Neural progenitor cell (in vitro differentiated cells): ENCODE measurements at regions not wholly inside any gene's neighbourhood (a gene's known extent, or its start where the extent isn't known, plus 50 kb on each side); places are given as distances from the start of the nearest gene placed in this dataset.

Source experiments
- DNase-seq: peaks from one replicate; pipeline ENCODE4 v3.0.0-alpha.2; 2016; ENCODE audit warnings: low spot score
- H2AFZ ChIP-seq: fragments of 200-600 bp; sonication (generic); replicated peaks from 2 replicates; pipeline ENCODE4 v1.6.1; 2016; ENCODE audit warnings: antibody characterized with exemption
- H3F3A ChIP-seq: fragments of 200-600 bp; sonication (generic); 2 replicates; pipeline ENCODE4 v1.6.1; 2016; ENCODE audit warnings: antibody characterized with exemption, low read depth
- H3K27ac ChIP-seq: fragments of 200-600 bp; sonication (generic); 2 replicates; pipeline ENCODE4 v1.5.1; 2016; ENCODE audit warnings: mild to moderate bottlenecking
- H3K27me3 ChIP-seq: fragments of 200-600 bp; sonication (generic); 2 replicates; pipeline ENCODE4 v1.6.1; 2016; ENCODE audit warnings: mild to moderate bottlenecking, moderate library complexity
- H3K36me3 ChIP-seq: fragments of 200-600 bp; sonication (generic); 2 replicates; pipeline ENCODE4 v1.5.1; 2016
- H3K4me1 ChIP-seq: fragments of 200-600 bp; sonication (generic); 2 replicates; pipeline ENCODE4 v1.6.1; 2016; ENCODE audit warnings: mixed run types
- H3K4me2 ChIP-seq: fragments of 200-600 bp; sonication (generic); 2 replicates; pipeline ENCODE4 v1.6.1; 2016
- H3K4me3 ChIP-seq: fragments of 200-600 bp; sonication (generic); 2 replicates; pipeline ENCODE4 v1.5.1; 2016
- H3K79me2 ChIP-seq: fragments of 200-600 bp; sonication (generic); 2 replicates; pipeline ENCODE4 v1.6.1; 2016; ENCODE audit warnings: low read depth
- H3K9ac ChIP-seq: fragments of 200-600 bp; sonication (generic); 2 replicates; pipeline ENCODE4 v1.6.1; 2016
- H3K9me3 ChIP-seq: fragments of 200-600 bp; sonication (generic); 2 replicates; pipeline ENCODE4 v1.5.1; 2016; ENCODE audit warnings: low read depth
- H4K20me1 ChIP-seq: fragments of 200-600 bp; sonication (generic); 2 replicates; pipeline ENCODE4 v1.6.1; 2016; ENCODE audit warnings: low read depth
- H3K27ac Mint-ChIP-seq: 3 replicates; pipeline ENCODE4 v1.8.0; 2021; ENCODE audit warnings: mixed read lengths
- H3K27me3 Mint-ChIP-seq: 2 replicates; pipeline ENCODE4 v1.8.0; 2022; ENCODE audit warnings: low read depth, mild to moderate bottlenecking, inconsistent platforms, moderate library complexity, mixed read lengths; ENCODE audit not compliant: insufficient read depth
- H3K36me3 Mint-ChIP-seq: 3 replicates; pipeline ENCODE4 v1.8.0; 2021; ENCODE audit warnings: mixed read lengths
- H3K4me1 Mint-ChIP-seq: 3 replicates; pipeline ENCODE4 v1.8.0; 2021; ENCODE audit warnings: mixed read lengths
- H3K4me3 Mint-ChIP-seq: 3 replicates; pipeline ENCODE4 v1.8.0; 2021; ENCODE audit warnings: mild to moderate bottlenecking, moderate library complexity, mixed read lengths
- H3K9me3 Mint-ChIP-seq: 3 replicates; pipeline ENCODE4 v1.8.0; 2020; ENCODE audit warnings: mixed read lengths
- EZH2 ChIP-seq: fragments of 200-600 bp; sonication (generic); IDR thresholded peaks from 2 replicates; pipeline ENCODE4 v1.6.1; 2017; ENCODE audit warnings: antibody characterized with exemption, mild to moderate bottlenecking, moderate library complexity
- EZH2phosphoT487 ChIP-seq: fragments of 200-600 bp; sonication (generic); IDR thresholded peaks from 2 replicates; pipeline ENCODE4 v1.6.1; 2017; ENCODE audit warnings: antibody characterized with exemption
- TF ChIP-seq, protein P1 (sequence below): fragments of 200-600 bp; sonication (generic); IDR thresholded peaks from 2 replicates; pipeline ENCODE4 v1.5.1; 2017; ENCODE audit warnings: antibody characterized with exemption, mild to moderate bottlenecking

DNA sequence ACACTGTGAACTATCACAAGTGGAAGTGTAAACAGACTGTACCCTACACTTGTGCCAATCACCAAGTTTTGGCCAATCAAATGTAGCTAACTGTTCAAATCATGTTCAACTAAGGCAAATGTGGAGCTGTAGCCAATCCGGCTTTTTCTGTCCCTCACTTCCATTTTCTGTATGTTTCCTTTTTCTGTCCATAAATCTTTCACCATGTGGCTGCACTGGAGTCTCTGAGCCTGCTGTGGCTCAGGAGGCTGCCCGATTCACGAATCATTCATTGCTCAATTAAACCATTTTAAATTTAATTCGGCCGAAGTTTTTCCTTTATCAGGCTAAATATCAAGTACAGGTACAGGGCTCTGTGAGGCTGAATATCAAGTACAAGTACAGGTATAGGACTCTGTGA lies 216.5 kb downstream of the RFC3 start:
- H3K4me3 Mint-ChIP-seq = no peak overlapping the region
- H3K27me3 Mint-ChIP-seq = peaks cover 2% of the 10 kb centered on the region
- no peak for DNase-seq
- H3K9ac ChIP-seq = no peak overlapping the region
- H3K4me3 ChIP-seq = no peak overlapping the region
- H3K4me1 Mint-ChIP-seq = peaks cover 8% of the 10 kb centered on the region
- H3K4me1 ChIP-seq = peaks cover 7% of the 10 kb centered on the region
- no peak overlapping the region for H3K27ac ChIP-seq
- TF ChIP-seq EZH2phosphoT487 (no peak), EZH2 (no peak)
- TF ChIP-seq, protein P1, sequence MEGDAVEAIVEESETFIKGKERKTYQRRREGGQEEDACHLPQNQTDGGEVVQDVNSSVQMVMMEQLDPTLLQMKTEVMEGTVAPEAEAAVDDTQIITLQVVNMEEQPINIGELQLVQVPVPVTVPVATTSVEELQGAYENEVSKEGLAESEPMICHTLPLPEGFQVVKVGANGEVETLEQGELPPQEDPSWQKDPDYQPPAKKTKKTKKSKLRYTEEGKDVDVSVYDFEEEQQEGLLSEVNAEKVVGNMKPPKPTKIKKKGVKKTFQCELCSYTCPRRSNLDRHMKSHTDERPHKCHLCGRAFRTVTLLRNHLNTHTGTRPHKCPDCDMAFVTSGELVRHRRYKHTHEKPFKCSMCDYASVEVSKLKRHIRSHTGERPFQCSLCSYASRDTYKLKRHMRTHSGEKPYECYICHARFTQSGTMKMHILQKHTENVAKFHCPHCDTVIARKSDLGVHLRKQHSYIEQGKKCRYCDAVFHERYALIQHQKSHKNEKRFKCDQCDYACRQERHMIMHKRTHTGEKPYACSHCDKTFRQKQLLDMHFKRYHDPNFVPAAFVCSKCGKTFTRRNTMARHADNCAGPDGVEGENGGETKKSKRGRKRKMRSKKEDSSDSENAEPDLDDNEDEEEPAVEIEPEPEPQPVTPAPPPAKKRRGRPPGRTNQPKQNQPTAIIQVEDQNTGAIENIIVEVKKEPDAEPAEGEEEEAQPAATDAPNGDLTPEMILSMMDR = no peak
- peaks cover 10% of the 10 kb centered on the region for H3K36me3 Mint-ChIP-seq
- no peaks in the 10 kb centered on the region for H3K27me3 ChIP-seq
- H3K36me3 ChIP-seq = no peaks in the 10 kb centered on the region
- H2AFZ ChIP-seq = no peak overlapping the region
- peaks cover 14% of the 10 kb centered on the region for H3K9me3 Mint-ChIP-seq
- H3K4me2 ChIP-seq = no peak overlapping the region
- no peaks in the 10 kb centered on the region for H3K79me2 ChIP-seq
- H3K9me3 ChIP-seq = no peaks in the 10 kb centered on the region
- H3F3A ChIP-seq = no peaks in the 10 kb centered on the region
- no peak overlapping the region for H3K27ac Mint-ChIP-seq
- H4K20me1 ChIP-seq = no peaks in the 10 kb centered on the region

DNA sequence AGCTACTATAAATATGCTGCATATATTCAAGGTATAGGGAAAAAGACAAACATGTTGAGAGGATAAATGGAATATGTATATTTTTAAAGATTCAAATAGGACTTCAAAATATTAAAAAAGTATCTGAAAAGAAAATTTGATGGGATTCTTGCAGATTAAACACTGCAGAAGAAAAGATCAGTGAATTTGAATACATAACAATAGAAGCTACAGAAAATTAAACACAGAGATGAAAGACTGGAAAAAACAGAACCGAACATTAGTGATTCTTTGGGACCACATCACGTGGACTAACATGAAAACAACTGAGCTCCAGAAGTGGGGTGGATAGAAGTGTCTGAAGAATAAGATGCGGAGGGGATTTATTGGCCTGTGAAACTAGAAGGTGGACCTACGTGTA lies 217.2 kb downstream of the RFC3 start:
- H3K4me3 Mint-ChIP-seq = no peak overlapping the region
- no peak overlapping the region for H3K4me3 ChIP-seq
- no peak overlapping the region for H3K9ac ChIP-seq
- H3F3A ChIP-seq = no peaks in the 10 kb centered on the region
- peaks cover 14% of the 10 kb centered on the region for H3K9me3 Mint-ChIP-seq
- no peaks in the 10 kb centered on the region for H4K20me1 ChIP-seq
- no peak for DNase-seq
- H3K27ac ChIP-seq = no peak overlapping the region
- H3K79me2 ChIP-seq = no peaks in the 10 kb centered on the region
- H3K27ac Mint-ChIP-seq = no peak overlapping the region
- peaks cover 7% of the 10 kb centered on the region for H3K4me1 ChIP-seq
- no peak overlapping the region for H2AFZ ChIP-seq
- peaks cover 2% of the 10 kb centered on the region for H3K27me3 Mint-ChIP-seq
- TF ChIP-seq EZH2 (no peak), EZH2phosphoT487 (no peak)
- TF ChIP-seq, protein P1 = no peak
- no peaks in the 10 kb centered on the region for H3K27me3 ChIP-seq
- H3K9me3 ChIP-seq = no peaks in the 10 kb centered on the region
- peaks cover 10% of the 10 kb centered on the region for H3K36me3 Mint-ChIP-seq
- peaks cover 8% of the 10 kb centered on the region for H3K4me1 Mint-ChIP-seq
- H3K36me3 ChIP-seq = no peaks in the 10 kb centered on the region
- no peak overlapping the region for H3K4me2 ChIP-seq

DNA sequence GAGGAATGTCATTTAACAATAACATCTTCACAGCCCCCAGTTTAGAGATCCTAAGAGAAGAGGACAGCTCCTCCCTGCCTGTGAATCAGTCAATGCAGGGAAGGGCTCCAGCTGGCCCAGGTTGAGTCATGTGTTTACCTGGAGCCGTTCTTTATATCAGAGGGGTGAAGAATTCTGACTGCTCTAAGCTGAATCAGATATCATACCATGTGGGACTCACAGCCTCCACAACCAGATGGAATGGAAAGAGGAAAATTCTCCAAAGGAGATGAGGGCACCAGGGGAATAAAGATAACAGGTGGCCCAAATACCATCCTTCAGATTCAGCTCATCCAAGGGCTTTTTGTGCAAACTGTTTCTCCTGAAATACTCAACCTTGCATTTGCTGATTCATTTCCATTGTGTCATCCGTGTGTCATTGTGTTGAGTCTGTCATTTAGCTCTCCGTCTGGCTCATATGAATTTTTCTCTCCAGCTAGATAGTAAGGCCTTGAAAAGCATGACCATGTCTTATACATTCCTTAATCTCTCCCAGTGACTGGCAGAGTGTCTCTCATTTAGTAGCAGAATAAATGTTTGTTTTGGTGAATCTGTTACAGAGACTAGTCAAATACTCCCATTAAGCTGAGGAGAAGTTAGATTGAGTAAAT lies 217.9 kb downstream of the RFC3 start:
- H4K20me1 ChIP-seq = no peaks in the 10 kb centered on the region
- no peaks in the 10 kb centered on the region for H3K36me3 ChIP-seq
- no peak for DNase-seq
- H3K9me3 ChIP-seq = no peaks in the 10 kb centered on the region
- H3K4me1 ChIP-seq = peaks cover 7% of the 10 kb centered on the region
- H3F3A ChIP-seq = no peaks in the 10 kb centered on the region
- H3K79me2 ChIP-seq = no peaks in the 10 kb centered on the region
- TF ChIP-seq, protein P1 = no peak
- TF ChIP-seq EZH2 (no peak), EZH2phosphoT487 (no peak)
- H3K4me2 ChIP-seq = no peak overlapping the region
- H2AFZ ChIP-seq = no peak overlapping the region
- H3K27ac Mint-ChIP-seq = no peak overlapping the region
- H3K36me3 Mint-ChIP-seq = peaks cover 10% of the 10 kb centered on the region
- no peak overlapping the region for H3K4me3 Mint-ChIP-seq
- no peaks in the 10 kb centered on the region for H3K27me3 ChIP-seq
- H3K27me3 Mint-ChIP-seq = peaks cover 2% of the 10 kb centered on the region
- H3K4me3 ChIP-seq = no peak overlapping the region
- H3K27ac ChIP-seq = no peak overlapping the region
- peaks cover 8% of the 10 kb centered on the region for H3K4me1 Mint-ChIP-seq
- peaks cover 14% of the 10 kb centered on the region for H3K9me3 Mint-ChIP-seq
- H3K9ac ChIP-seq = no peak overlapping the region
